HEK293 (cell line): ENCODE measurements at regions not wholly inside any gene's neighbourhood (a gene's known extent, or its start where the extent isn't known, plus 50 kb on each side); places are given as distances from the start of the nearest gene placed in this dataset.

ENCODE experiments used
- CTCF ChIA-PET: fragments of 350-600 bp; formaldehyde crosslinking; extraction: SDS; loops from one replicate; lab custom pipeline; 2021; ENCODE audit warnings: antibody characterized with exemption; lab: Yijun Ruan, JAX
- POLR2A ChIA-PET: fragments of 300-600 bp; formaldehyde crosslinking; extraction: SDS; loops from one replicate; lab custom pipeline; 2020; ENCODE audit warnings: antibody characterized with exemption, inconsistent platforms; lab: Yijun Ruan, JAX
- H3K27ac ChIP-seq: fragments of 200-500 bp; sonication (Bioruptor generic); 2 replicates; pipeline ENCODE4 v1.5.1; 2014; ENCODE audit warnings: low read depth, low read length, control low read depth, inconsistent platforms; ENCODE audit errors: extremely low read depth
- H3K36me3 ChIP-seq, 2 experiments: fragments of 200-500 bp in 1 of 2; sonication (Bioruptor generic) in 1 of 2; 1 replicate in 1 of 2; 2 replicates in 1 of 2; pipeline ENCODE4 v1.5.1; 2014 to 2017; ENCODE audit warnings: inconsistent platforms in 2 of 2, low read length in 2 of 2; ENCODE audit not compliant: control insufficient read depth in 2 of 2, insufficient read depth in 1 of 2
- H3K4me1 ChIP-seq: fragments of 200-500 bp; sonication (Bioruptor generic); 2 replicates; pipeline ENCODE4 v1.5.1; 2014; ENCODE audit warnings: mild to moderate bottlenecking, low read length, inconsistent platforms; ENCODE audit not compliant: control insufficient read depth, insufficient read depth
- H3K4me3 ChIP-seq: 2 replicates; pipeline ENCODE4 v1.5.1; 2011; ENCODE audit warnings: low read depth, mild to moderate bottlenecking, control low read depth, low read length, moderate library complexity
- H3K9me3 ChIP-seq: fragments of 200-500 bp; sonication (Bioruptor generic); 2 replicates; pipeline ENCODE4 v1.5.1; 2014; ENCODE audit warnings: low read depth, low read length, inconsistent platforms; ENCODE audit not compliant: control insufficient read depth, insufficient read depth
- AEBP2 ChIP-seq: fragments of 450-650 bp; formaldehyde crosslinking; IDR thresholded peaks from 2 replicates; pipeline ENCODE4 v1.5.1; 2016; ENCODE audit warnings: missing biosample characterization, missing genetic modification characterization, borderline replicate concordance
- GLIS1 ChIP-seq: fragments of 450-650 bp; formaldehyde crosslinking; IDR thresholded peaks from 2 replicates; pipeline ENCODE4 v1.5.1; 2016; ENCODE audit warnings: missing biosample characterization, missing genetic modification characterization
- OVOL3 ChIP-seq: fragments of 450-650 bp; formaldehyde crosslinking; IDR thresholded peaks from 2 replicates; pipeline ENCODE4 v1.5.1; 2016; ENCODE audit warnings: missing biosample characterization, missing genetic modification characterization
- PRDM1 ChIP-seq: fragments of 450-650 bp; formaldehyde crosslinking; IDR thresholded peaks from 2 replicates; pipeline ENCODE4; 2016; ENCODE audit warnings: missing biosample characterization, missing genetic modification characterization
- SP7 ChIP-seq: fragments of 450-650 bp; formaldehyde crosslinking; IDR thresholded peaks from 2 replicates; pipeline ENCODE4 v1.5.1; 2016; ENCODE audit warnings: missing biosample characterization, missing genetic modification characterization
- WT1 ChIP-seq: fragments of 450-650 bp; formaldehyde crosslinking; IDR thresholded peaks from 2 replicates; pipeline ENCODE4 v1.5.1; 2016; ENCODE audit warnings: missing biosample characterization, missing genetic modification characterization
- ZBTB8A ChIP-seq: fragments of 450-650 bp; formaldehyde crosslinking; IDR thresholded peaks from 2 replicates; pipeline ENCODE4 v1.5.1; 2016; ENCODE audit warnings: missing biosample characterization, missing genetic modification characterization
- ZFP69B ChIP-seq: fragments of 450-650 bp; formaldehyde crosslinking; IDR thresholded peaks from 2 replicates; pipeline ENCODE4 v1.5.1; 2016; ENCODE audit warnings: missing biosample characterization, missing genetic modification characterization
- ZNF174 ChIP-seq: fragments of 450-650 bp; formaldehyde crosslinking; IDR thresholded peaks from 2 replicates; pipeline ENCODE4 v1.5.0; 2017; ENCODE audit warnings: missing biosample characterization, mild to moderate bottlenecking, missing genetic modification characterization
- ZNF202 ChIP-seq: fragments of 450-650 bp; formaldehyde crosslinking; IDR thresholded peaks from 2 replicates; pipeline ENCODE4 v1.5.1; 2016; ENCODE audit warnings: missing biosample characterization, missing genetic modification characterization, borderline replicate concordance
- ZNF292 ChIP-seq: fragments of 450-650 bp; formaldehyde crosslinking; IDR thresholded peaks from 2 replicates; pipeline ENCODE4 v1.5.1; 2016; ENCODE audit warnings: low read depth, missing biosample characterization, missing genetic modification characterization, borderline replicate concordance
- ZNF404 ChIP-seq: fragments of 450-650 bp; formaldehyde crosslinking; IDR thresholded peaks from 2 replicates; pipeline ENCODE4 v1.5.1; 2017; ENCODE audit warnings: missing biosample characterization, missing genetic modification characterization
- ZNF433 ChIP-seq: fragments of 450-650 bp; formaldehyde crosslinking; IDR thresholded peaks from 2 replicates; pipeline ENCODE4 v1.5.1; 2016; ENCODE audit warnings: missing biosample characterization, missing genetic modification characterization, low read depth
- ZNF449 ChIP-seq: fragments of 450-650 bp; formaldehyde crosslinking; IDR thresholded peaks from 2 replicates; pipeline ENCODE4 v1.5.1; 2017; ENCODE audit warnings: missing biosample characterization, mild to moderate bottlenecking, missing genetic modification characterization, moderate library complexity
- ZNF501 ChIP-seq: fragments of 450-650 bp; formaldehyde crosslinking; IDR thresholded peaks from 2 replicates; pipeline ENCODE4 v1.5.1; 2016; ENCODE audit warnings: missing biosample characterization, missing genetic modification characterization
- ZNF549 ChIP-seq: fragments of 450-650 bp; IDR thresholded peaks from 2 replicates; pipeline ENCODE4 v1.5.1; 2018; ENCODE audit warnings: missing biosample characterization, missing genetic modification characterization, mild to moderate bottlenecking, inconsistent platforms, moderate library complexity
- ZNF561 ChIP-seq: fragments of 450-650 bp; IDR thresholded peaks from 2 replicates; pipeline ENCODE4 v1.5.1; 2018; ENCODE audit warnings: missing biosample characterization, missing genetic modification characterization, borderline replicate concordance
- ZNF596 ChIP-seq: fragments of 450-650 bp; IDR thresholded peaks from 2 replicates; pipeline ENCODE4 v1.5.0; 2018; ENCODE audit warnings: missing biosample characterization, mild to moderate bottlenecking, missing genetic modification characterization, moderate library complexity
- ZNF658 ChIP-seq: fragments of 450-650 bp; formaldehyde crosslinking; IDR thresholded peaks from 2 replicates; pipeline ENCODE4; 2016; ENCODE audit warnings: missing biosample characterization, missing genetic modification characterization
- TF ChIP-seq, protein P1 (sequence below): fragments of 450-650 bp; formaldehyde crosslinking; IDR thresholded peaks from 2 replicates; pipeline ENCODE4 v1.5.1; 2016; ENCODE audit warnings: missing biosample characterization, missing genetic modification characterization, low read depth
- TF ChIP-seq, protein P2 (sequence below): fragments of 450-650 bp; formaldehyde crosslinking; IDR thresholded peaks from 2 replicates; pipeline ENCODE4 v1.5.1; 2016; ENCODE audit warnings: missing biosample characterization, missing genetic modification characterization
- TF ChIP-seq, protein P3 (sequence below): fragments of 450-650 bp; formaldehyde crosslinking; IDR thresholded peaks from 2 replicates; pipeline ENCODE4 v1.5.1; 2016; ENCODE audit warnings: missing biosample characterization, missing genetic modification characterization

GRCh38 chr22:27283714-27284113 is 517.8 kb downstream of the MN1 start:
- no peak overlapping the region for H3K27ac ChIP-seq
- H3K4me3 ChIP-seq: no peak overlapping the region
- ChIA-PET POLR2A (no interaction called here), CTCF (interaction anchor here (1.1 kb wide), 1 partner anchor 447 kb away, joined by 4 read pairs; no protein-coding TSS in a partner anchor)
- no peak for TF ChIP-seq ZNF561 (tag by site-specific recombination)
- TF ChIP-seq ZNF449 (tag by site-specific recombination): no peak
- no peak for TF ChIP-seq ZNF596 (tag by site-specific recombination)
- TF ChIP-seq SP7 (tag by site-specific recombination): no peak
- TF ChIP-seq ZNF174 (tag by site-specific recombination): no peak
- no peak for TF ChIP-seq ZFP69B (tag by site-specific recombination)
- H3K9me3 ChIP-seq: no peaks in the 10 kb centered on the region
- H3K36me3 ChIP-seq: no peaks in the 10 kb centered on the region
- no peaks in the 10 kb centered on the region for H3K4me1 ChIP-seq

DNA sequence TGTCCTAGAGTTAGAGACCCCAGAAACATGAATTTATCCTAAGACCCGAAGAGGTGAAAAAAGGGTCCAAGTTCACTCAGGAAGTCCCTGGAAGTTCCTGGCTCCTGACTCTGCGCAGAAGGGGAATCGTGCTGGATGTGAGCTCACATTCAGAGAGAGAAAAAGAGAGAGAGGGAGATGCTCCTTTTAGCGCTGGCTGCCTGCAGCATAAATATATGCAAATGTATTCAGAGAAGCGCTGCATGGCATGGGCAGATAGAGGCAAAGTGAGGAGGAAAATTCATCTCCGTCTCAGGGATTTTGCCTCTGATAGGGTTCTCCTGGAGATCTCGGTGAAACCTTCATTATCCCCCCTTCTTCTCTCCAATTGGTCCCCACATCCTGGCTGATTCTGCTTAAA is 517.2 kb downstream of the MN1 start:
- ChIA-PET POLR2A (no interaction called here), CTCF (interaction anchor here (1.1 kb wide), 1 partner anchor 448 kb away, joined by 4 read pairs; no protein-coding TSS in a partner anchor)
- Histone ChIP-seq H3K27ac (no peak overlapping the region), H3K4me1 (no peaks in the 10 kb centered on the region), H3K4me3 (no peak overlapping the region), H3K36me3 (no peaks in the 10 kb centered on the region)
- TF ChIP-seq OVOL3 (tag by site-specific recombination) (no peak), AEBP2 (tag by site-specific recombination) (no peak), ZNF292 (tag by site-specific recombination) (no peak), ZNF501 (tag by site-specific recombination) (no peak), ZNF404 (tag by site-specific recombination) (no peak), WT1 (tag by site-specific recombination) (no peak), ZFP69B (tag by site-specific recombination) (no peak), ZNF433 (tag by site-specific recombination) (no peak), ZNF658 (no peak), ZNF549 (tag by site-specific recombination) (no peak)
- TF ChIP-seq, protein P1, sequence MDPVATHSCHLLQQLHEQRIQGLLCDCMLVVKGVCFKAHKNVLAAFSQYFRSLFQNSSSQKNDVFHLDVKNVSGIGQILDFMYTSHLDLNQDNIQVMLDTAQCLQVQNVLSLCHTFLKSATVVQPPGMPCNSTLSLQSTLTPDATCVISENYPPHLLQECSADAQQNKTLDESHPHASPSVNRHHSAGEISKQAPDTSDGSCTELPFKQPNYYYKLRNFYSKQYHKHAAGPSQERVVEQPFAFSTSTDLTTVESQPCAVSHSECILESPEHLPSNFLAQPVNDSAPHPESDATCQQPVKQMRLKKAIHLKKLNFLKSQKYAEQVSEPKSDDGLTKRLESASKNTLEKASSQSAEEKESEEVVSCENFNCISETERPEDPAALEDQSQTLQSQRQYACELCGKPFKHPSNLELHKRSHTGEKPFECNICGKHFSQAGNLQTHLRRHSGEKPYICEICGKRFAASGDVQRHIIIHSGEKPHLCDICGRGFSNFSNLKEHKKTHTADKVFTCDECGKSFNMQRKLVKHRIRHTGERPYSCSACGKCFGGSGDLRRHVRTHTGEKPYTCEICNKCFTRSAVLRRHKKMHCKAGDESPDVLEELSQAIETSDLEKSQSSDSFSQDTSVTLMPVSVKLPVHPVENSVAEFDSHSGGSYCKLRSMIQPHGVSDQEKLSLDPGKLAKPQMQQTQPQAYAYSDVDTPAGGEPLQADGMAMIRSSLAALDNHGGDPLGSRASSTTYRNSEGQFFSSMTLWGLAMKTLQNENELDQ (tag by site-specific recombination): no peak
- TF ChIP-seq, all 188 proteins: peak for 0
- H3K9me3 ChIP-seq: no peaks in the 10 kb centered on the region

GRCh38 chr22:27286711-27287110 is 514.8 kb downstream of the MN1 start:
- Histone ChIP-seq H3K36me3 (no peaks in the 10 kb centered on the region), H3K27ac (no peak overlapping the region), H3K4me3 (no peak overlapping the region), H3K9me3 (no peaks in the 10 kb centered on the region), H3K4me1 (no peaks in the 10 kb centered on the region)
- POLR2A ChIA-PET: no interaction called here
- CTCF ChIA-PET: no interaction called here
- TF ChIP-seq ZBTB8A (no peak), ZNF202 (no peak), GLIS1 (tag by site-specific recombination) (no peak), PRDM1 (tag by site-specific recombination) (no peak)
- TF ChIP-seq, protein P2, sequence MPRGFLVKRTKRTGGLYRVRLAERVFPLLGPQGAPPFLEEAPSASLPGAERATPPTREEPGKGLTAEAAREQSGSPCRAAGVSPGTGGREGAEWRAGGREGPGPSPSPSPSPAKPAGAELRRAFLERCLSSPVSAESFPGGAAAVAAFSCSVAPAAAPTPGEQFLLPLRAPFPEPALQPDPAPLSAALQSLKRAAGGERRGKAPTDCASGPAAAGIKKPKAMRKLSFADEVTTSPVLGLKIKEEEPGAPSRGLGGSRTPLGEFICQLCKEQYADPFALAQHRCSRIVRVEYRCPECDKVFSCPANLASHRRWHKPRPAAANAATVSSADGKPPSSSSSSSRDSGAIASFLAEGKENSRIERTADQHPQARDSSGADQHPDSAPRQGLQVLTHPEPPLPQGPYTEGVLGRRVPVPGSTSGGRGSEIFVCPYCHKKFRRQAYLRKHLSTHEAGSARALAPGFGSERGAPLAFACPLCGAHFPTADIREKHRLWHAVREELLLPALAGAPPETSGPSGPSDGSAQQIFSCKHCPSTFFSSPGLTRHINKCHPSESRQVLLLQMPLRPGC (tag by site-specific recombination): no peak
- TF ChIP-seq, protein P3, sequence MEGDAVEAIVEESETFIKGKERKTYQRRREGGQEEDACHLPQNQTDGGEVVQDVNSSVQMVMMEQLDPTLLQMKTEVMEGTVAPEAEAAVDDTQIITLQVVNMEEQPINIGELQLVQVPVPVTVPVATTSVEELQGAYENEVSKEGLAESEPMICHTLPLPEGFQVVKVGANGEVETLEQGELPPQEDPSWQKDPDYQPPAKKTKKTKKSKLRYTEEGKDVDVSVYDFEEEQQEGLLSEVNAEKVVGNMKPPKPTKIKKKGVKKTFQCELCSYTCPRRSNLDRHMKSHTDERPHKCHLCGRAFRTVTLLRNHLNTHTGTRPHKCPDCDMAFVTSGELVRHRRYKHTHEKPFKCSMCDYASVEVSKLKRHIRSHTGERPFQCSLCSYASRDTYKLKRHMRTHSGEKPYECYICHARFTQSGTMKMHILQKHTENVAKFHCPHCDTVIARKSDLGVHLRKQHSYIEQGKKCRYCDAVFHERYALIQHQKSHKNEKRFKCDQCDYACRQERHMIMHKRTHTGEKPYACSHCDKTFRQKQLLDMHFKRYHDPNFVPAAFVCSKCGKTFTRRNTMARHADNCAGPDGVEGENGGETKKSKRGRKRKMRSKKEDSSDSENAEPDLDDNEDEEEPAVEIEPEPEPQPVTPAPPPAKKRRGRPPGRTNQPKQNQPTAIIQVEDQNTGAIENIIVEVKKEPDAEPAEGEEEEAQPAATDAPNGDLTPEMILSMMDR (tag by site-specific recombination): no peak
